GM19035 (cell line): ENCODE measurements at regions not wholly inside any gene's neighbourhood (a gene's known extent, or its start where the extent isn't known, plus 50 kb on each side); places are given as distances from the start of the nearest gene placed in this dataset.

Source experiments
- ATAC-seq: cut with Tn5 transposase; IDR thresholded peaks from one replicate; pipeline ENCODE4 v1.9.1; 2021; ENCODE audit not compliant: unreplicated experiment

- no peak for ATAC-seq
Measured at GRCh38 chr19:28889941-28890670, 322.8 kb downstream of the UQCRFS1 start.

- no peak for ATAC-seq
Measured at GRCh38 chr19:28887920-28888618, 324.9 kb downstream of the UQCRFS1 start.

GRCh38 chr19:28886708-28887107 is 326.2 kb downstream of the UQCRFS1 start:
- ATAC-seq, result no peak

- no peak for ATAC-seq
Measured at GRCh38 chr19:28885965-28886364, 327.0 kb downstream of the UQCRFS1 start.

- ATAC-seq, result no peak
Measured at GRCh38 chr19:28884786-28885476, 328.0 kb downstream of the UQCRFS1 start.

GRCh38 chr19:28883241-28883693 is 329.7 kb downstream of the UQCRFS1 start:
- no peak for ATAC-seq

- ATAC-seq, result no peak
Measured at GRCh38 chr19:28882818-28883217, 330.1 kb downstream of the UQCRFS1 start.

GRCh38 chr19:28881616-28882015 is 331.3 kb downstream of the UQCRFS1 start:
- no peak for ATAC-seq

- ATAC-seq, result no peak
Measured at GRCh38 chr19:28880735-28881401, 332.1 kb downstream of the UQCRFS1 start.

GRCh38 chr19:28878862-28879566 is 333.9 kb downstream of the UQCRFS1 start:
- ATAC-seq, result no peak

- no peak for ATAC-seq
Measured at GRCh38 chr19:28876609-28877123, 336.3 kb downstream of the UQCRFS1 start.

- ATAC-seq, result no peak
Measured at GRCh38 chr19:28874742-28875141, 338.2 kb downstream of the UQCRFS1 start.

- no peak for ATAC-seq
Measured at GRCh38 chr19:28873301-28873700, 339.6 kb downstream of the UQCRFS1 start.

- ATAC-seq, result no peak
Measured at GRCh38 chr19:28871099-28871725, 341.7 kb downstream of the UQCRFS1 start.

- ATAC-seq, result no peak
Measured at GRCh38 chr19:28869459-28869858, 343.5 kb downstream of the UQCRFS1 start.

- ATAC-seq, result no peak
Measured at GRCh38 chr19:28868836-28869235, 344.1 kb downstream of the UQCRFS1 start.

GRCh38 chr19:28867978-28868377 is 345.0 kb downstream of the UQCRFS1 start:
- no peak for ATAC-seq

GRCh38 chr19:28864577-28865042 is 348.3 kb downstream of the UQCRFS1 start:
- no peak for ATAC-seq

GRCh38 chr19:28864024-28864503 is 348.9 kb downstream of the UQCRFS1 start:
- no peak for ATAC-seq

GRCh38 chr19:28862238-28862637 is 350.7 kb downstream of the UQCRFS1 start:
- no peak for ATAC-seq
